ENCODE measurements at regions not wholly inside any gene's neighbourhood (a gene's known extent, or its start where the extent isn't known, plus 50 kb on each side); places are given as distances from the start of the nearest gene placed in this dataset.

- Histone ChIP-seq H3K27ac (ENCODE audit: insufficient read length, low read depth, low read length) (no peak overlapping the region), H3K14ac (ENCODE audit: insufficient read depth, low read length) (no peak overlapping the region), H4K91ac (ENCODE audit: insufficient read length, low read depth, low read length) (no peak overlapping the region), H4K5ac (ENCODE audit: insufficient read length, low read depth, low read length) (no peak overlapping the region), H3K4me2 (ENCODE audit: insufficient read depth, insufficient read length, low read length) (no peak overlapping the region), H3K9ac (ENCODE audit: extremely low read depth, insufficient read length, low read length) (no peak overlapping the region), H3K4me1 (ENCODE audit: insufficient read depth, low read length) (peaks cover 3% of the 10 kb centered on the region; the same call in 1 of the 2 replicates), H3K4ac (ENCODE audit: low read depth, low read length) (no peak overlapping the region), H3K23ac (ENCODE audit: insufficient read length, low read depth, low read length) (no peak overlapping the region), H4K8ac (replicated peaks; ENCODE audit: insufficient read length, low read depth, low read length) (no peak overlapping the region), H3K27me3 (ENCODE audit: insufficient read depth, low read length) (no peaks in the 10 kb centered on the region), H2BK20ac (ENCODE audit: low read depth, low read length, poor library complexity, severe bottlenecking) (no peak overlapping the region), H3K79me1 (ENCODE audit: insufficient read depth, low read depth, low read length, poor library complexity, severe bottlenecking) (no peaks in the 10 kb centered on the region), H2BK120ac (ENCODE audit: low read depth, low read length, poor library complexity, severe bottlenecking) (no peak overlapping the region), H3K79me2 (ENCODE audit: insufficient read depth, low read length) (no peaks in the 10 kb centered on the region), H2BK12ac (ENCODE audit: insufficient read length, low read depth, low read length) (no peak overlapping the region), H2BK15ac (ENCODE audit: low read depth, low read length) (no peak overlapping the region), H3K23me2 (ENCODE audit: insufficient read length, low read depth, low read length, poor library complexity, severe bottlenecking) (no peaks in the 10 kb centered on the region), H2AFZ (ENCODE audit: low read length) (no peak overlapping the region), H3K56ac (ENCODE audit: insufficient read length, low read depth, low read length) (no peak overlapping the region), H4K20me1 (ENCODE audit: control insufficient read depth, insufficient read depth, insufficient read length) (no peaks in the 10 kb centered on the region), H3K9me3 (ENCODE audit: control insufficient read depth, low read depth, low read length) (no peaks in the 10 kb centered on the region), H2BK5ac (ENCODE audit: insufficient read length, low read length) (no peak overlapping the region), H2AK5ac (ENCODE audit: insufficient read length, low read length) (no peak overlapping the region), H3K18ac (ENCODE audit: insufficient read length, low read depth, low read length) (no peak overlapping the region), H3T11ph (ENCODE audit: low read length) (no peak overlapping the region)
- H3K4me3 Mint-ChIP-seq: no peak overlapping the region
- no peaks in the 10 kb centered on the region for H3K36me3 Mint-ChIP-seq (ENCODE audit: insufficient read depth in 1 of 3, low read depth in 3 of 3)
- TF ChIP-seq CTCF (conservative IDR thresholded peaks at IDR 0.05): no peak
- no CpG with 5 or more reads among the region's 2 CpGs for WGBS (ENCODE audit: extremely low coverage, insufficient read length, low lambda C conversion rate)
- DNase-seq: no peak
- peaks cover 18 to 25% of the 10 kb centered on the region in 2 experiments for H3K4me1 Mint-ChIP-seq
- no peak overlapping the region for H3K27ac Mint-ChIP-seq
- no peaks in the 10 kb centered on the region for H3K27me3 Mint-ChIP-seq (ENCODE audit: low read depth)
- no peaks in the 10 kb centered on the region for H3K9me3 Mint-ChIP-seq
Observed at GRCh38 chr15:35693286-35693685, 147.3 kb upstream of the DPH6 start.

Data from H9 (cell line).